Activated CD8-positive, alpha-beta memory T cell treated with anti-CD3 and anti-CD28 coated beads for 36 hours (primary cell): ENCODE measurements at regions not wholly inside any gene's neighbourhood (a gene's known extent, or its start where the extent isn't known, plus 50 kb on each side); places are given as distances from the start of the nearest gene placed in this dataset.
"Not testable (repeated sequence)": the region's sequence is repeated elsewhere in the genome, so short reads cannot be mapped to it uniquely, and the experiment has no call there.

Experiments used
- CTCF ChIA-PET: fragments of 350-600 bp; sonication (Branson Sonifier 250); formaldehyde crosslinking; loops from one replicate; lab custom pipeline; 2021; ENCODE audit warnings: antibody characterized with exemption; lab: Charles Lee
- POLR2A ChIA-PET: fragments of 350-600 bp; sonication (Branson Sonifier 250); formaldehyde crosslinking; loops from one replicate; lab custom pipeline; 2021; ENCODE audit warnings: antibody characterized with exemption; lab: Charles Lee

GRCh38 chr7:155942226-155942950 is 130.1 kb upstream of the SHH start:
- CTCF ChIA-PET = no interaction called here
- POLR2A ChIA-PET = no interaction called here

- CTCF ChIA-PET = no interaction called here
- POLR2A ChIA-PET = no interaction called here
Observed at GRCh38 chr7:155941688-155942087, 129.4 kb upstream of the SHH start.

- CTCF ChIA-PET = no interaction called here
- POLR2A ChIA-PET = no interaction called here
Observed at GRCh38 chr7:155939350-155939749, 127.1 kb upstream of the SHH start.

- POLR2A ChIA-PET = no interaction called here
- CTCF ChIA-PET = no interaction called here
Observed at GRCh38 chr7:155938129-155938528, 125.9 kb upstream of the SHH start.

GRCh38 chr7:155935726-155936125 is 123.5 kb upstream of the SHH start:
- ChIA-PET POLR2A (no interaction called here), CTCF (no interaction called here)

DNA sequence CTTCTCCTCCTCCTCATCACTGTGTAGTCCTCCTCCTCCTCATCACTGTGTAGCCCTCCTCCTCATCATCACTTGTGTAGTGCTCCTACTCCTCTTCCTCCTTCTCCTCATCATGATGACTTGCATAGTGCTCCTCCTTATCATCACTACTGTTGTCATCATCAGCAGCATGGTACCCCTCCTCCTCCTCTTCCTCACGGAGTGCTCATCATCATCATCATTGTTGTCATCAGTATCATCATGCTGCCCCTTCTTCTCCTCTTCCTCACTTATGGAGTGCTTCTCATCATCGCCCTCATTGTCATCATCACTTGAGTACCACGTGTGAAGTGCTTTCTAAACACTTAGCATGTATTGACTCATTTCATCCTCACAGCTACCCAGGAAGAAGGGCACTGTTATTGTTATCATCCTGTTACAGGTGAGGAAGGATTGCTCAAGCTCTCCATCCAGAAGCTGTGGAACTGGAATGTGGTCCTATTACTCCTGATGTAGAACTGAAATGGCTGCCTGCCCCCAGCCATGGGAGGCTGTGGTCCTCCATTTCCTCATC is 122.8 kb upstream of the SHH start:
- POLR2A ChIA-PET = no interaction called here

DNA sequence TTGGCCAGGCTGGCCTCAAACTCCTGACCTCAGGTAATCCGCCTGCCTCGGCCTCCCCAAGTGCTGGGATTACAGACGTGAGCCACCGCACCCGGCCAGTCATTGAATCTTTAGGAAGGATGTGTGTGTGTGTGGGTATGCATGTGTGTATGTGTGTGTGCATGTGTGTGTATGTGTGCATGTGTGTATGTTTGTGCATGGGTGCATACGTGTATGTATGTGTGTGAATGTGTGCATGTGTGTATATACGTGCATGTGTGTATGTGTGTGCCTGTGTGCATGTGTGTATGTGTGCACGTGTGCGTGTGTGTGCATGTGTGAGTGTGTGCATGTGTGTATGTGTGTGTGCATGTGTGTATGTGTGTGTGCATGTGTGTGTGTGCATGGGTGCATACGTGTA is 120.1 kb upstream of the SHH start:
- POLR2A ChIA-PET = not testable (repeated sequence)

More for the DNA sequence above, 122.8 kb upstream of the SHH start:
- CTCF ChIA-PET = no interaction called here

GRCh38 chr7:155931396-155932085 is 119.3 kb upstream of the SHH start:
- ChIA-PET POLR2A (no interaction called here), CTCF (no interaction called here)

More for the DNA sequence above, 120.1 kb upstream of the SHH start:
- CTCF ChIA-PET = not testable (repeated sequence)

DNA sequence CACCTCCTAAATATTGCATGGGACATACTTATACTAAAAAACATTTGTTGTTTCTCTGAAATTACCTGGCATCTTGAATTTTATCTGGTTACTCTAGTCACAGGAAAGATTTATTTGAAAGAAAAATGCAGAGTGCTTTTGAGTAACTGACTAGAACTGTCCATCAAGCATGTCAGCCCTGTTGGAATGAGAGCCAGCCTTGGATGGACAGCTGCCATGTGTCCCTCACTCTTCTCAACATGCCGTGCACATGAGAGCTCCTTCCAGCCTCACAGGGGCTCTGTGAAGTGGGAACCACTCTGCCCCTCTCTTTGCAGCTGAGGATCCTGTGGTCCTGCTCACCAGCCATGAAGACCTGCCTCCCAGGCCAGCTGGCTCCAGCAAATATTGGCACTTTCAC is 118.3 kb upstream of the SHH start:
- CTCF ChIA-PET = no interaction called here
- POLR2A ChIA-PET = no interaction called here

DNA sequence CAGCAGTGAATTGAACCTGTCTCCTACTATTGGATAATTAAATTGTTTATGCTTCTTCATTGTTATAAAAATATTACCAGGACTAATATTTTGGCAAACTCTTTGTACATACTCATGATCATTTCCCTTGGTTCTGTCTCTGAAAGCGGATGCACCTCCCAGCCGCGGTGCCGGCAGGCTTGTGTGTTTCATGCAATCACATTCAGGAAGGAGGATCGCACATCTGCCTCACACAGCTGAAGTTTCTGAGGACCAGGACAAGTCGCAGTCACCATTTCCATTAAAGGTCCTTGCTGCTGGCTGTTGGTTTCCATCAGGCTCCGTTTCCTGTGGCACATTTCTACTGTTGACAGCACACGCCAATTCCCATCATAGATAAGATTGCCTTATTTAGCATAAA is 117.8 kb upstream of the SHH start:
- ChIA-PET CTCF (no interaction called here), POLR2A (no interaction called here)

GRCh38 chr7:155928583-155928982 is 116.3 kb upstream of the SHH start:
- ChIA-PET CTCF (no interaction called here), POLR2A (no interaction called here)

DNA sequence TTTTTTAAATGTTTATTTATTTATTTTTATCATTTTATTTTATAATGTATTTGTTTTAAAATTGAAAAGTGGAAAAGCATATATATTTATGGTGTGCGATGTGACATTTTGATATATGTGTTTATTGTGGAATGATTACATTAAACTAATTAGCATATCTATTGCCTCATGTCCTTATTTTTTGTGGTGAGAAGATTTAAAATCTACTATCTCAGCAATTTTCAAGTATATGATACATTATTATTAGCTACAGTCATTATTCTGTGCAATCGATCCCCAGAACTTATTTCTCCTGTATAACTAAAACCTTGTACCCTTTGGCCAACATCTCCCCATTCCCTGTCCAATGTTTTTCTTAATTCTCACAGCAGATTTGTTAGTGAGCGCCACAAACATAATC is 115.6 kb upstream of the SHH start:
- ChIA-PET POLR2A (no interaction called here), CTCF (no interaction called here)

DNA sequence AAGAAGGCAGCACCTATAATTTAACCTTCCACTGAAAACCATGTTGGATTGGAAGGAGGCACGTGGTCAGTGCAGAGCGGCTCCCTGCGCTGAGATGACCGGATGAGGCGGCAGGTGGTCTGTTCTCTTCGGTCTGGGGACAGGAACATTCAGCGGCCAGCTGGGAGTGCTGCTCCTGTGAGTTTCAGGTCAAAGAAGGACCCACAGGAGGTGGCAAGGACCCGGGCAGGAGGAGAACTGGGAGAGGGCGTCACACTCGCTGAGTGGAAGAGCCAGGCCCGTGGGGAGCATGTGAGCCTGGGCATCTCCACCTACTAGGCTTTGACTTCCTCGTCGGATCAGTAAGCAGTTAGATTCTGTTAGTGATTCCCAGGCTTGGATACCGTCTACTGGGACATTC is 113.4 kb upstream of the SHH start:
- ChIA-PET POLR2A (no interaction called here), CTCF (no interaction called here)

DNA sequence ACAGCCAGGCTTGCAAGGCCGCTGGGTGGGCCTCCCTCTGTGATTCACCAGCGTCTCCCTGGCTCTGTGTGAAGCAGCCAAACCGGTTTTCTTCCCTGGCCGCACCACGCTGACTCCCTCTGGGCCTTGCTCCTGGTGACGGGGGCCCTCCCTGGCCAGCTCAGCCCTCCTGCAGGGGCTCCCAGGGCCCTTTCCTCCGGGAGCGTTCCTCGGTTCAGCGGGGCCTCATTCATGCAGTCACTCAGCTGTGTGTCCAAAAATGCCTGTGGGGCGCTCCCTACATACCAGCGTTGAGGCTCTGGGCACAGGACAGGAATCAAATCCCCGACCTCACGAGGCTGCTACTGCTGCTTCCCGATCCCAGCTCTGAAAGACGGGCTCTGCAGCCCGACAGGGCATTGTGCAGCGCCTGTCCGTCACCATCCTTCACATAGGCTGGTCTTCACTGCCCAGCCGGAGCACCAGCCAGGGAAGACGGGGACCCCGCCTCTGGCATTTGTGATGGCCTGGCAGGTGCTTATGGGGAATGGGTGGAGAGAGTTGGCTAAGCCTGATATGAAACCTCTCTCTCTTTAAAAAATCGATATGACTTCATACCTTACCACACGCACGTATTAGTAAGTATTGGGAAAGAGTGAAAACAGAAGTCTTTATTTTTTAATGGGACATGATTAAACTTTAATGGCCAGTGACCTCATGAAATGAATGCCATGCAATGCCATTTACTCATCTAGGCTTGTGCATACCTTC is 110.0 kb upstream of the SHH start:
- POLR2A ChIA-PET = no interaction called here
- CTCF ChIA-PET = no interaction called here

- CTCF ChIA-PET = no interaction called here
- POLR2A ChIA-PET = no interaction called here
Observed at GRCh38 chr7:155921804-155922066, 109.5 kb upstream of the SHH start.

GRCh38 chr7:155921086-155921803 is 109.0 kb upstream of the SHH start:
- ChIA-PET POLR2A (no interaction called here), CTCF (no interaction called here)

- POLR2A ChIA-PET = no interaction called here
Observed at GRCh38 chr7:155920068-155920461, 107.8 kb upstream of the SHH start.

GRCh38 chr7:155919391-155920067 is 107.3 kb upstream of the SHH start:
- ChIA-PET CTCF (no interaction called here), POLR2A (no interaction called here)

More at GRCh38 chr7:155920068-155920461, 107.8 kb upstream of the SHH start:
- CTCF ChIA-PET = no interaction called here

- ChIA-PET CTCF (no interaction called here), POLR2A (no interaction called here)
Observed at GRCh38 chr7:155918720-155919390, 106.6 kb upstream of the SHH start.
